Hepatic stellate cell (primary cell): ENCODE measurements at regions not wholly inside any gene's neighbourhood (a gene's known extent, or its start where the extent isn't known, plus 50 kb on each side); places are given as distances from the start of the nearest gene placed in this dataset.
"Not testable (repeated sequence)": the region's sequence is repeated elsewhere in the genome, so short reads cannot be mapped to it uniquely, and the experiment has no call there.

Experiments used
- DNase-seq: peaks from one replicate; pipeline ENCODE4 v3.0.0; 2011; ENCODE audit warnings: low spot score

DNA sequence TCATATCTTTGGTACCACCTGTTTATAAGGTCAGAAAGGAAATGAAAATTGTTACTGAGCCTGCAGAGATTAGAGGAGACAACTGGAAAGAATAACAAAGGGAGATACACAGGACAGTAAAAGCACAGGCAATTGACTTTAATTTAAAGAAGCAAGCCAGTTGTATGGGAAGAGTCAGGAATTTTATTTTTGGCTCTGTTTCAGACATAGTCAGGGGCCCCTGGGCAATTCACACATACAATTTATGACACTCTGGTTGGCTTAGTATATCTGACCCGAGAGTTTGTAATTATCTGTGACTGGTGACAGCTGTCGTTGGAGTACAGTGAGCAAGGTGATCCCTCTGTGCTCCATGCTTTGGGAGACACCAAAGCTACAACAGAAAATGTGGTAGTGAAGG, 591.9 kb upstream of the NECTIN3 start:
- DNase-seq = no peak

GRCh38 chr3:110485389-110485788, 586.2 kb upstream of the NECTIN3 start:
- no peak for DNase-seq

DNA sequence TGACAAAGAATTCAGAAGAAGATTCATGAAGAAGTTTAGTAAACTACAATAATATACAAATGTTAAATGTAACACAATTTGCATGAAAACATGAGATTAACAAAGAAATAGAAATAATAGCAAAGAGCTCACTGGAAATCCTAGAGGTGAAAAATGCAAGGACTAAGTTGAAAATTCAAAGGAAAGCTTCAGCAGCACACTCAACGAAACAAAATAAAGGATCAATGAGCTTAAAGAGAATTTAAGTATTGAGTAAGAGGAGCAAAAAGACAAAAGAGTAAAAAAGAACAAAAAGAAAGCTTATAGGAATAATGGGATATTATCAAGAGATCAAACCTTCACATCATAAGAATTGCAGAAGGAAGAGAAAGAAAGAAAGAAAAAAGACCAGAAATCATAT, 583.8 kb upstream of the NECTIN3 start:
- no peak for DNase-seq

GRCh38 chr3:110491413-110491812, 580.2 kb upstream of the NECTIN3 start:
- no peak for DNase-seq

DNA sequence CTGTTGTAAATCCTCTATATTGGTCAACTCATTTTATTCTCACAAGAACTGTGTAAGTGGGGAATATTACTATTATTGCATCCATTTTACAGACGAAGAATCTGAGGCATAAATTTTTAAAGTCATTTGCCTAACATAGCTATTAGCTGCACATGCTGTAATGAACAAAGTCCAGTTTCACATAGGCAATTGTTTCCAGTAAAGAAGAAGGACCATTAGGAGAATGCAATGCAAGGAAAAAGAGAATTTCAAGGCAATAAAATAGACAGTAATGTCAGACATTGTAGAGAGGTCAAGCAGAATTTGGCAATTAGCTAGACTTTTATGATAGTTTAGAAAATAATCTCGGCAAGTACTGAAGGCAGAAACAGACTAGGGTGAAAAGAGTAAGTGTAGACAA, 578.7 kb upstream of the NECTIN3 start:
- DNase-seq = no peak

GRCh38 chr3:110493438-110494092, 578.1 kb upstream of the NECTIN3 start:
- DNase-seq = no peak

- DNase-seq = no peak
Measured at GRCh38 chr3:110494093-110494490, 577.5 kb upstream of the NECTIN3 start.

DNA sequence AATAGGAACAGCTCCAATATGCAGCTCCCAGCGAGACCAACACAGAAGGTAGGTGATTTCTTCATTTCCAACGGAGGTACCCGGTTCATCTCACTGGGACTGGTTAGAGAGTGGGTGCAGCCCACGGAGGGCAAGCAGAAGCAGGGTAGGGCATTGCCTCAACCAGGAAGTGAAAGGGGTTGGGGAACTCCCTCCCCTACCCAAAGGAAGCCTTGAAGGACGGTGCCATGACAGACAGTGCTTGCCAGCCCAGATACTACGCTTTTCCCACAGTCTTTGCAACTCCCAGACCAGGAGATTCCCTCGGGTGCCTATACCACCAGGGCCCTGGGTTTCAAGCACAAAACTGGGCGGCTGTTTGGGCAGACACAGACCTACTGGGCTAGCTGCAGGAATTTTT, 576.9 kb upstream of the NECTIN3 start:
- no peak for DNase-seq

- no peak for DNase-seq
Measured at GRCh38 chr3:110495201-110495927, 576.3 kb upstream of the NECTIN3 start.

DNA sequence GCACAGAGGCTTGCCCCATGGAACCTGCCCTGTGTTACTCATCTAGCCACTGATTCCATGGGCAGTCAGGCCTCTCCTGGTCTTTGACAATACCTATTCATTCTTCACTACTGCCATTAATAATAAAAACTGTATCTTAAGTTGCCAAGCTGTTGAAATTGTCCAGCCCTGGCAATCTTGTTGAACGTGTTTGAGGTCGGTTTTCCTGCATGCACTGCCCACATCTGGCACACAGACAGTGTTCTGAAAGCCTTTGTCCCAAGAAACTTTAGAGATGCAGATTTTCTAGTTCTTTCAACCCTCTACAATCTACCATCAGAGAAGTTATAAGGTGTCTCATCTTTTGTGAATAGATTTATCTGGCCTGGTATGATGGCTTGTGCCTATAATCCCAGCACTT, 567.2 kb upstream of the NECTIN3 start:
- DNase-seq = no peak

- DNase-seq = no peak
Measured at GRCh38 chr3:110504901-110505300, 566.7 kb upstream of the NECTIN3 start.

DNA sequence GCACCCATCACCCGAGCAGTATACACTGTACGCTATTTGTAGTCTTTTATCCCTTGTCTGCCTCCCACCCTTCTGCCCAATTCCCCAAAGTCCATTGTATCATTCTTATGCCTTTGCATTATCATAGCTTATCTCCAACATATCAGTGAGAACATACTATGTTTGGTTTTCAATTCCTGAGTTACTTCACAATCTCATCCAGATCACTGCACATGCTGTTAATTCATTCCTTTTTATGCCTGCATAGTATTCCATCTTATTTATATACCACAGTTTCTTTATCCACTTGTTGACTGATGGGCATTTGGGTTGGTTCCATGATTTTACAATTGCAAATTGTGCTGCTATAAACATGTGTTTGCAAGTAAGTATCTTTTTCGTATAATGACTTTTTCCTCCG, 564.7 kb upstream of the NECTIN3 start:
- no peak for DNase-seq

- DNase-seq = not testable (repeated sequence)
Measured at GRCh38 chr3:110507570-110507969, 564.0 kb upstream of the NECTIN3 start.

- no peak for DNase-seq
Measured at GRCh38 chr3:110512961-110513360, 558.7 kb upstream of the NECTIN3 start.

- DNase-seq = no peak
Measured at GRCh38 chr3:110518031-110518430, 553.6 kb upstream of the NECTIN3 start.

DNA sequence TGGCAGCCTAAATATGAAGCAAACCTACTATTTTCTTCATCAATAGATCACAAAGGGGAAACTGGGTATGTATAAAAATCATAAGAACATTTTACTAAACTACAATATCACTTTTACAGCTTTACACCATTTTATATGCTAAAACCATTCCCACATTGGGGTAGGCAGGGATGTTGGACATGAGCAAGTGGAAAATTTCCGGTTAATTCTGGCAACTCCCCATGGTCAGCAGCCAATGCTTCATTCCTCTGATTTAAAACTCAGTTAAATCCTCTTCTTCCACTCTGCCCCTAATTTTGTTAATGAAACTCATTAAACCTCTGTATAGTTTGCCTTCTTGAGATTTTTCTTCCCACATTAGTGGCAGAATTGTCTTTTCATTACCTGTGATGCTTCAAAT, 552.5 kb upstream of the NECTIN3 start:
- no peak for DNase-seq

GRCh38 chr3:110521019-110521418, 550.6 kb upstream of the NECTIN3 start:
- peak; percentile 17 for DNase-seq

DNA sequence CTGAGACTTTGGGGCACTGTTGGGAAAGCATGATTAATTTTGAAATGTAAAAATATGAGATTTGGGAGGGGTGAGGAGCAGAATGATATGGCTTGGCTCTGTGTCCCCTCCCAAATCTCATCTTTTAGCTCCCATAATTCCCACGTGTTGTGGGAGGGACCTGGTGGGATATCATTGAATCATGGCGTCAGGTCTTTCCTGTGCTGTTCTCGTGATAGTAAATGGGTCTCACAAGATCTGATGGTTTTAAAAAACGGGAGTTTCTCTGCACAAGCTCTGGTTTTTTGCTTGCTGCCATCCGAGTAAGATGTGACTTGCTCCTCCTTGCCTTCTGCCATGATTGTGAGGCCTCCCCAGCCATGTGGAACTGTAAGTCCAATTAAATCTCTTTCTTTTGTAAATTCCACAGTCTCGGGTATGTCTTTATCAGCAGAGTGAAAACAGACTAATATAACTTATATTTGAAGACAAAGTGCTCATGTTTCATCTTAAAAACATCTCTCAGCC, 546.0 kb upstream of the NECTIN3 start:
- not testable (repeated sequence) for DNase-seq

DNA sequence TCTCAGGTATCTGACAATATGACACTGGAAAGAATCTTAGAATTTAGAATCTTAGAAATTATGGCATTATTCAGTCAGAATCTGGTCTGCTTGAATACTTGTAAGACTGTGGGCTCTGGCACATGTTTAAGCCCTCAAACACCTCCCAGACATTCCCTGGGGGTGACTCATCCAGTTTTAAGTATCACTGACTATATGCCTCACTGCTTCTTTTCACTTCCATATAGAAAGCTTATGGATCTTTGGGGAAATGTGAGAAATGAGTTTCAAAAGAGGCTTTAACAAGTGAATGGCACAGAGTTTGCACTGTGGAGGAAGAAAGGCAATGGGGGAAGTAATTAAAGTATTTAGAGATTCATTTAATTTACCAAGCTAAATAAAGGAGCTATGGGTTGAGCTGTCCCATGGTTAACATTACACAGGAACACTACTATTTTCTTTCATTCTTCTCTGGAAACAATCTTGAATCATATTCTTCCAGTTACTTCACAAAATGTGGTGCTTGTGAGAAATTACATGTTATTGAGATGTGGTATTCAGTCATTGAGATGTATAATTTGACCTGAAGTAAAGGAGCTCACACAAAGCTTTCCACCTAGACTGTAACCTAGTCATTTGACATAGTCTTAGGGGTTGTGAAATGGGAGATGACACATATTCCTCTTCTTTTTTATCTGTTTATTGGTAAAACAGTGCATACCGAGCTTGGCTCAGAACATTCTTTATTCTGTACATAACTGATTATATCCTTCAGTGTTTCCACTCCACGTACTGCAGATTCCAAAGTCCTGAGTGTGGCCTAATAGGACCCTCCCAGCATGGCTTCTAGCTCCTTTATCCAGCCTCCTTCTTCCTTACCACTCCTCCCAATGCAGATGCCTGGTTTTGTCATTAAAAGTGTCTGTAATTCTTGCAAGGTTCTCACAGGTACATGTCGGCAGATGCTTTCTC, 544.6 kb upstream of the NECTIN3 start:
- DNase-seq = peak; percentile 27

DNA sequence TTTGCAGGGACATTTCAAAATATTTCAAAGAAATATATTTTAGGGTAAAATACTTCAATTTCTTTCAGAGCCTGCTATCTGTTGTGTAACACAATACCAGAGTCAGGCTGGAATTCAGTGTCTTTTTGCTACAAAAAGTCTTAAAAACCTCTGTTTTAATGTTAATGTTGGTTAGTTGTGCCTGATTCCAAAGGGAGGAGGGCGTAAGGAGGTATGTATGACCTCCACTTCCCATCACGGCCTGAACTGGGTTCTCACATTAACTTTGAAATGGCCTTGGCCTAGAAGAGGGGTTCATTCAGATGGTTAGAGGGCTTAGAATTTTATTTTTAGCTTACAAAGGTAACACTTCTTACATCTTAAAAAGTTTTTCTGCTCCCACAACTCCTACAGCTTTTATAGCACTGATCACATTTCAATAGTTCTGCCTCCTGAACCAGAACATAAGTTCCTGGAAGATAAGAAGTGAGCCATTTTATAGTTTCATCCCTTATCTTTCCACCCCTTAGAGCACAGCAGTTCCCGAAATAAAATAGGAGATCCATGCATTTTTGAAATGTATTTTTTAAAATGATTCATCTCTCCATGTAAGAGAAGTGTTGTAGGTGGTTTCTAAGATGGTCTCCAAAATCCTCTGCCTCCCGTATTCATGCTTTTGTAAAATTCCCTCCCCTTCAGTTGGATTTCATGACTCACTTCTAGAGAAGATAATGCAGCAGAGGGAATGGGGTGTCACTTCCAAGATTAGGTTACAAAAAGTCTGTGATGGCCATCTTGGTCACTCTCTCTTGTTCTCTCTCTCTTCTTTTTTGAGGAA, 543.1 kb upstream of the NECTIN3 start:
- no peak for DNase-seq

- no peak for DNase-seq
Measured at GRCh38 chr3:110530902-110531301, 540.7 kb upstream of the NECTIN3 start.

DNA sequence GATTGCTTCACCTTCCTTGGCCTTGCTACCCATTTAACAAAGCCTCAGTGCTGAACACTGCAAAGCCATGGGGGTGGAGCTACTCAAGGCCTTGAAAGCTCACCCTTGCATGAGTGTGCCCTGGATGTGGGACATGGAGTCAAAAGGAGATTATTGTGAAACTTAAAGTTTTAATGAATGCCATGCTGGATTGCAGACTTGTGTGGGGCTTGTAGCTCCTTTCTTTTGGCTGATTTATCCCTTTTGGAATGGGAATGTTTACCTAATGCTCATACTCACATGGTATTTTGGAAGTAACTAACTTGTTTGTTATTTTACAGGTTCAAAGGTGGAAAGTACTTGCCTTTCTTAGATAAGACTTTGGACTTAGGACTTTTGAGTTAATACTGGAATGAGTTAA, 538.5 kb upstream of the NECTIN3 start:
- no peak for DNase-seq
